Activated naive CD8-positive, alpha-beta T cell treated with anti-CD3 and anti-CD28 coated beads, Interleukin-2, amount 50 U/mL, for 24 hours (primary cell): ENCODE measurements at regions not wholly inside any gene's neighbourhood (a gene's known extent, or its start where the extent isn't known, plus 50 kb on each side); places are given as distances from the start of the nearest gene placed in this dataset.

Experiments used
- ATAC-seq: fragments of 150-1000 bp; cut with Tn5 transposase; one replicate; pipeline ENCODE4 v1.10.0; 2021
- DNase-seq: peaks from one replicate; pipeline ENCODE4 v3.0.0; 2021
- H3K27ac Mint-ChIP-seq: one replicate; pipeline ENCODE4 v1.8.0; 2021; ENCODE audit warnings: mild to moderate bottlenecking, mixed read lengths
- H3K27me3 Mint-ChIP-seq: one replicate; pipeline ENCODE4 v1.8.0; 2021; ENCODE audit warnings: mixed read lengths
- H3K36me3 Mint-ChIP-seq: one replicate; pipeline ENCODE4 v1.8.0; 2021; ENCODE audit warnings: low read depth, mixed read lengths
- H3K4me1 Mint-ChIP-seq: one replicate; pipeline ENCODE4 v1.8.0; 2021; ENCODE audit warnings: mixed read lengths
- H3K4me3 Mint-ChIP-seq: one replicate; pipeline ENCODE4 v1.8.0; 2021; ENCODE audit warnings: mild to moderate bottlenecking, moderate library complexity, mixed read lengths
- H3K9me3 Mint-ChIP-seq: one replicate; pipeline ENCODE4 v1.8.0; 2021; ENCODE audit warnings: mixed read lengths

- Mint-ChIP-seq H3K9me3 (peaks cover 4% of the 10 kb centered on the region), H3K27me3 (no peaks in the 10 kb centered on the region), H3K27ac (no peak overlapping the region), H3K4me1 (peaks cover 13% of the 10 kb centered on the region), H3K4me3 (no peak overlapping the region), H3K36me3 (no peaks in the 10 kb centered on the region)
- ATAC-seq (no peak), DNase-seq (no peak)
These were observed 49.8 kb upstream of the ADORA2B start for GRCh38 chr17:15894913-15895658.
